GM19467 (cell line): ENCODE measurements at regions not wholly inside any gene's neighbourhood (a gene's known extent, or its start where the extent isn't known, plus 50 kb on each side); places are given as distances from the start of the nearest gene placed in this dataset.
"Not testable (repeated sequence)": the region's sequence is repeated elsewhere in the genome, so short reads cannot be mapped to it uniquely, and the experiment has no call there.

Experiments
- ATAC-seq: cut with Tn5 transposase; IDR thresholded peaks from one replicate; pipeline ENCODE4 v1.9.1; 2021; ENCODE audit warnings: mild to moderate bottlenecking, moderate library complexity; ENCODE audit not compliant: unreplicated experiment

DNA sequence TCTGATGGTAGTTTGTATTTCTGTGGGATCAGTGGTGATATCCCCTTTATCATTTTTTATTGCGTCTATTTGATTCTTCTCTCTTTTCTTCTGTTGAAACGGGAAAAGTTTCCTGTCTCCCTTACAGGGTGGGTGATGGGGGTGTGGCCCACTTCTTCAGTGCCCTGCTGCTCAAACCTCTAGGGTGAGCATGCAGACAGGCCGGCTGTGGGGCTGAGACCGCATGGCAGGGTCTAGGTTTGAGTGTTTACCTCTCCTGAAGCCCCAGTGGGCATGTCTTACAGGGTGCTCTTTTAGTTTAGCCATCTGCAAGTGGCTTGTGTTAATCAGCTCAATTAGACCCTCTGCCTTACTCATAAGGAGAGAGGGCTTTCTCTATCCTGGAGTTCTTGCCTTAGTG is 450.0 kb upstream of the EPHA3 start:
- ATAC-seq = no peak

DNA sequence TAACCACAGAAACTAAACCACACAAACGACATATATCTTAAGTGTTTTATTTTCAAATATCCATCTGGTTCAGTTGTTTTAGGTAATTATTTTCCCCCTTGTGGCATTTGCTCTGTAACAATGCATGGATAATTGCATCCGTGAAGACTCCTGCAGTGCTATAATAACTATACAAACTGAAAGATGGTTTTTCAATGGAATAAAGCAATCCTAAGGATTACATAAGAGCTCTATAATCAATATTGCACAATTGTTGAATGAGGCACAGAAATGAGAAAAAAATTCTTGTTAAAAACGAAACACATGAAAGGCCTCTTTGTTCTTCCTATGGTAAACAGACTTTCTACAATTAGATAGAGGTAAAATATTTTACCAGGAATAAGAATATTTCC is 446.0 kb upstream of the EPHA3 start:
- ATAC-seq = no peak

DNA sequence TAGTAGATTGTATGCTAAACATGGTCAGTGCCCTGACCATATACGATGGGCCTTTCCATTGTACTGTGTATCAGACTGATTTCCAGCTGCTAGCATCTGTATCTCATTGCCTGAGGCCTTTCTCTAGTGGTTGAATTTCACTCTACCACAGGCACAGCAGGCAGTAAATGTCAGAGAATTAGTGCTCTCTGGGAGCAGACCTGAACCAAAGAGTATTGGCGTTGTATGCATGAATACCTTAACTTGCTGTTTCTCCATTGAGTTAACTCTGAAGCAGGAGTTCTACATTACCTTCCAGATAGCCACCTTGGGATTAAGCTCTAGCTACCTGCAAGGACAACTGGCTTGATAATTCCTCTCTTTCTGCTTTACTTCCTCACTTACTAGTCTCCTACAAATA is 439.2 kb upstream of the EPHA3 start:
- ATAC-seq = no peak

DNA sequence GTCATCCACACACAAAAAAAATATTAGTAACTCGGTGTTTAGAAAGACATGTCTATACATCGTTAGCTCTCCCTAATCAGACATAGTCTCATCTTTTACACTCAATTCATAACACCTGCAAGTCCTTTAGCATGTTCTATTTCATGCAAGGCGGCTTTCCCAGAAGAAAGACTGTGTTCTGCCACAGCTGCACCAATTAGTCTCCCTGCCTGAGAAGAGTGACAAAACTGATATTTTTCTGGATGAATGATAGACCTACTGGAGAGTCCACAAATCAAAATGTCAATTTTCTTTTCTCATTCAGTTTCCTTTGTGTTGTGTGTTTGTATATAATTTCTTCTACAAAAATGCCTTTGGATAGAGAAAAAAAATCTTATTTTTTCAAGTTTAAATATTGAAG is 435.8 kb upstream of the EPHA3 start:
- no peak for ATAC-seq

DNA sequence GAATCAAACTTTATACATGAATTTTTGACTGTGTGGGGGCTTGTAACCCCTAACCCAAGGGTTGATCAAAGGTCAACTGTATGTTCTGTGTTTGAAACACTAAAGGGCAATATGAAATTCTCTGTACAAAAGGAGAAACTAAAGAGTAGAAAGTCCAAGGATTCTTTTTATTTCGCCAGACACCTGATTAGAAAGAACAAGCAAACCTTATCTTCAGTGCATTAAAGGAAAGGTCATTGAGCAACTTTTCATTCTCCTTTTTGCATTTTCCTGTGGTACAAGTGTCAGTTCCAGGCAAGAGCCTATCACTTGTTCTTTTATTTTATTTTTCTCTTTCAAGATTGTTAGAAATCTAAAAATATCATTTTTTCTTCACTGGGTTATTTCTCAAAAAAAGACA is 430.1 kb upstream of the EPHA3 start:
- no peak for ATAC-seq

DNA sequence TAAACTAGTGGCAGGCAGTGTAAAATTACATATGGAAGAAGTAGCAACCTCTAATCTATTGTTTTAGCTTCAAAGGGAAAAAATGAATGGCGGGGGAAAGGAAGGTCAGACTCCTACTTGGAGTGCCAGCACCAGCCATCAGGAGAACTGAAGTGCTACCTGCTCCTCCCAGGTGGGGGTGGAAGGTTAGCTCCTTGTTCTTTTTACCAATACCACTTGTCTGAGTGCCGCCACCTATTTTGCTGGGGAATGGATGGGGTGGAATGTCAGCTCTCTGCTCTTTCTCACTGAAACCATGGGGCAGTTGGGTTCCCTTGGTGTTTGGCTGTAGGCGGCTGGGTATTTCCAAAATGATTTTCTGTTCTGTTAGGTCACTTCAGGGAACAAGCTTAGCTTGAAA is 428.7 kb upstream of the EPHA3 start:
- ATAC-seq = no peak

DNA sequence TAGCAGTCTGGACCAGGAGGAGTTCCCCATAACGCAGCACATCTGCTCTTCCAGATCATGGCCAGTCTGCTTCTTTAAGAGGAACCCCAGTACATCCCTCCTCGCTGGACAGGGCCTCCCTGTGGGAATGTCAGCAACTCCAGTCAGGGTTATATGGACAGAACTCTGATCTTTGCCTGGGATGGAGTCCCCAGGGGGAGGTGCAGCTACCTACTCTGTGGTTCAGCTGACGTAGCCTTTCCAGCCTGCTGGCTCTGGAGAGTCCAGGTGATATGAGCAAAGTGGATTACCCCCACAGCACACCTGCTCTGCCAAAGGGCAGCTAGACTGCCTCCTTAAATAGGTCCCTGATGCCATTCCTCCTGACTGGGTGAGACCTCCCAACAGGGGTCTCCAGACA is 417.1 kb upstream of the EPHA3 start:
- ATAC-seq = no peak

DNA sequence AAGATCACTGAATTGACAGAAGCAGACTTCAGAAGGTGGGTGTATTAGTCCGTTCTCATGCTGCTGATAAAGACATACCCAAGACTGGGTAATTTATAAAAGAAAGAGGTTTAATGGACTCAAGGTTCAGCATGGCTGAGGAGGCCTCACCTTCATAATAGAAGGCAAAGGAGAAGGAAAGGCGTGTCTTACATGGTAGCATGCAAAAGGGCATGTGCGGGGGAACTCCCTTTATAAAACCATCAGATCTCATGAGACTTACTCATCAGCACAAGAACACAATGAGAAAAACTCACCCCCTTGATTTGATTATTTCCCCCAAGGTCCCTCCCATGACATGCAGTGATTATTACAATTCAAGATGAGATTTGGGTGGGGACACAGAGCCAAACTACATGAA is 416.3 kb upstream of the EPHA3 start:
- ATAC-seq = no peak

DNA sequence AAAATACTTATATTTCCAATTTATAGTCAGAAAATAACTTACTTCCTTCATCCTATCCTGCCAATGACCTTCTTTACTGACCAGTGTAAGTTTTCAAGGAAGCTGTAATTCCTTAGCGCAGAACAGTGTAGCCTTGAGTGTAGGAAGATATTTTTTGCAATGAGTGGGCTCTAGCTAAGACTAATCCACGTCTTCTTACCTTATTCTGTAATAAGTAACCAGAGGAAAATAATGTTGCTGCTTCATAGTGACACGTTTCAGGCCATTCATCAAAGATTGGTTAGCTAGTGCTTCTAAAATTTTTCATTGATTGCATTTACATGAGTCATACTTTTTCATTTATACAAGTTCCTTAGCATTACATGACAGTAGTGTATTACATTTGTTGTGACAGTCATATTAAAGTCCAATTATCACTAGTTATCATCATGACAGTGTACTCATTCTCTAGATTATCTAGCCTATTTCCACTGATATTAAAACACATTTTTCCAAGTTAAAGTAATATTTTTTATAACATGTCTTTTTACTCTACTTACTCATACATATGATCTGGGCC is 403.8 kb upstream of the EPHA3 start:
- ATAC-seq = no peak

DNA sequence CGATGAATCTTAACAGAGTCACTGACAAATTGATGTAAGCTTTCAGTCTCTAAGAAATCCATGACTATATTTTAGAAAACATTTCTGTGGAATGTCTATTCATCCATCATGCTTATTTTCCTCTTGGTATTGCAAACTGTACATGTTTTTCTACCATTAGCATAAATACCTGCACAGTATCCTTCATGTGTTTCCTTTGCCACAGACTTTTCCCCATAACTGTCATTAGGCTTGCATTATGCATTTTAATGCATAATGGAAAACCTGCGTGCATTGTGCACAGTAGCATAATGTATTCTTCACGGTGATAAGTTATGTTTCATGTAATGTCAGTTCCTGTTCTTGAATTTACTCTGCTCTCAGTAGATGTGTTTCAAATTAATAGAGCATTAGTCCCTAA is 403.1 kb upstream of the EPHA3 start:
- ATAC-seq = no peak

DNA sequence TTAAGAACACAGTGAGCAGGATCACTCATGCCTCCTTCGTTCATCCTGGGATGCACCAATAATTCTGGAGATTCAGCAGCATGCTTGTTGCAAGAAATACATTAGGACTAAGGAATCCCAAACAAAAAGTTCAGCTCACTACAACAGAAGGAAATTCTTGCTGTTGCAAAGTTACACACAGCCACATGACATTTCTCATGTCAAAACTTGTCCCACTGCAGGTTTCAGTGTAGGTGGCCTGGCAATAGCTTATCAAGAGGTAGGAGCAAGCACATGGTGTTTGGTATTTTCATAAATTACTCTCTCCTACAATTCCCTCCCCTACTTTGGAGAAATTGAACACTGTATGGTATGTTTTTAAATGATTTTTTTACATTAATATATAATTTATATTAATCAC is 399.6 kb upstream of the EPHA3 start:
- ATAC-seq = no peak

DNA sequence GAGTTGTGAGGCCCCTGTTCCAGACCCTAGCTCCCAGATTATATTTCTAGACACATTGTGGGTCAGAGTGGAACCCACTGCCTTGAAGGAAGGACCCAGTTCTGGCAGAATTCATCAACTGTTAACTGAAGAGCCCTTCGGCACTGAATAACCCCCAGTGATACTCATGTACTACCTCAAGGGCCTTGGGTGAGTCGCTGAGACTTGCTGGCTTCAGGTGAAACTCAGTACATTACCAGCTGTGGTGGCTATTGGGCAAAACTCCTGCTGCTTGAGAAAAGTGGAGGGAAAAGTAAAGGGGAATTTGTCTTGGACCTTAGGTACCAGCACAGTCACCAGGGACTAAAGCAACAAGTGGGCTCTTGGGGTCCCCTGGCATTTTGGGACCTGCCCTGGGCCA is 394.9 kb upstream of the EPHA3 start:
- ATAC-seq = no peak

DNA sequence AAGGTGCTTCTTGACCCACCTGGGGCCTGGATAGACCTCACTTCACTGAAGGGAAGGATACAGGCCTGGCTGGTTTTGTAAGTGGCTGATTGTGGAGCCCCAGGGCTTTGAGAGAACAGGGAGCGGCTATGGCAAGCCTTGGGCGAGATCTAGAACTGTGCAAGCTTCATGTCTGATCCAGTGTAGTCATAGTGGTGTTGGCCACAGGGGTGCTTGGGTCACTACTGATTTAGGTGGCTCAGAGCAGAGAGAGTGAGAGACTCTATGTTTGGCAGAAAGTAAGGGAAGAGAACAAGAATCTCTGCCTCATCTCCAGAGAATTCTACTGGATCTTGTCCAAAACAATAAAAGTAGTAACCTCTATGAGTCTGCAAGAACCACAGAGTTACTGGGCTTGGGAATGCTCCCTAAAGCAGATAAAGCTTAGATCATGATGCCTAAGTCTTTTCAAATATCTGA is 394.2 kb upstream of the EPHA3 start:
- ATAC-seq = no peak

DNA sequence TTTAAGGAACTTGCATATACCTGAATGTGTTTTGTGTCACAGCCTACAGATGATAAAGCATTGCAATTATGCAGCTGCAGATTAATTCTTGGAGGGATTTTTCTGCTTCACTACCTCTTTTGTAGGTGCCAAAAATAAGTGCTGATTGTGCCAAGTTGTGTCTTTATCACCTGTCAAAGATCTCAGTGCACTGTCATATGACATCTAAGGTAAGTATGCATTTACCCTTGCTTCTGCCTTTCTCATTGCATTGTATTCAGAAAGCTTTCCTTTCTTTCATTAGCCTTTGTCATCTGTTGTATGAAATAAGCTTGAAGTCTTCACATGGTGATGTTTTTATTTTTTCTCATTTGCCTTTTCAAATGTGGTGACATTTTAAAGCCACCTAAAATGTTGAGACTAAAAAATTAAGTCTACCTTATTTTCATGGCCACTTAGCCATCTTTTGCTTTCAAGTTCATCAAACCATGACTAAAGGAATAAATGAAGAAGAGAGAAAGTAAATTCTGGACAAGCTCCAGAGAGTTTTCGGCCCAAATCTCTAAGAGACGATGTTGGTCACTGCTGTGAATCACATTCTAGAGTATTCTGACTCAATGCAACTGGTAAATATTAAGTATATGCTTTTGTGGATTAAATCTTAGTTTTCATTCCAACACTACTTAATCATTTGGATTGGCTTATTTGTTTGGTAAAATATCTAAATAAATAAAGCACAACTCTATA is 381.8 kb upstream of the EPHA3 start:
- no peak for ATAC-seq

DNA sequence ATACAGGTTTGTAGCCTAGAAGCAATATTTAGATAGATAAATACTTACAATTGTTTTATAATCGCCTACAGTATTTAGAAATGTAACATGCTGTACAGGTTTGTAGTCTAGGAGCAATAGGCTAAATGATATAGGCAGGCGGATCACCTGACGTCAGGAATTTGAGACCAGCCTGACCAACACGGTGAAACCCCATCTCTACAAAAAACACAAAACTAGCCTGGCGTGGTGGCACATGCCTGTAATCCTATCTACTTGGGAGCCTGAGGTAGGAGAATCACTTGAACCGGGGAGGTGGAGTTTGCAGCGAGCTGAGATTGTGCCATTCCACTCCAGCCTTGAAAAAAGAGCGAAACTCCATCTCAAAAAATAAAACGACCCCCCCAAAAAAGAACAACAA is 375.2 kb upstream of the EPHA3 start:
- ATAC-seq = no peak

DNA sequence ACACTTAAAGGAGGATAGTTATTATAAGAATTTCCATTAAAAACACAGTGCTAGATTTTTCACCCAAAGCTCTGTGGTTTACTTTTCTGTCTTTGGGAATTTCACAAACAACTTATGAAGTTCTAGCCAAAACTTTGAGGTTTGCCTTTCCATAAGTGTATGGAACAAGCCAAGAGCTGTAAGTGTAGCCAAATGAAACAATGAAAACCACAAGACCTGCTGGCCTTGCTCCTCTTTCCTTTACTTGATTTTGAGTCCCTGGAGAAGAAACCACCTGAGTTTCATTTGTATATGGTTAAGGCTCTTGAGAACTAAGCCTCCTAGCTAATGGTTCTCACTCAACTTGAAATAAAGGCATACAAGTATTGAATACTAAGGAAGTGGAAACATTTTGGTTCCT is 365.3 kb upstream of the EPHA3 start:
- ATAC-seq = no peak

DNA sequence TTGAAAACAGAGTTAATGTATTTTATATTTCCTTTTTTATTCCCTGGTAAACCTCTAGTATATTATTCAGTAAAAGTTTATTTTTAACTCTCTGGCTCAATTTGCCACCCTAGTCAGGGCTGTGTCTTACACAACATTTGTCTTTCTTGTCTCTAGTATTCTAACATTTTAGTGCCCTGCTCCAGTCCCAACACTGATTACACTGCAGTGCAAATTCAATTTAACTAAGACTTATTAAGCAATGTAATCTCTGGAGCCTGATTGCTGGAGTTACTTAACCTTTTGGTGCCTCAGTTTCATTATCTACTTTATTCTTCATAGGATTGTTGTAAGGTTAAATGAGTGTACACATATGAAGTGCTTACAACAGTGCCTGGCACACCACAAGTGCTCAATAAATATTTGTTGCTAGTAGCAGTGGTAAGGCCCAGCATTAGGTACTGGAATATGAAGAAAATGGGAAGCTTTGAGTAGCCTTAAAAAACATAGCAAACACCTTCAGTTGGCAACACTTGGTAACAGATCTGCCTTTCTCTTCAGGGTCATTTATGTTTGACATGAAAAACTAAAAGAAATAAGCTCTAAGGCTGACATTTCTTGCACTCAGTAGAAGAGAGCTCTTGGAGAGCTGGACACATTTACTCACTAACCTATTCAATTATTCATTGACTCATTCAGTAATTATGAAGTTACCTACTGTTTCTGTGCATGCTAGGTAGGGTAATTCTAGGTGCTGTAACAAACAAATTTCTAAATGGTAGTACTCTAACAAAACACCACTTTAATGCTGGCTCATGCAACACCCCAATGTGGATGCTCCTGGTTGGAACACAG is 364.5 kb upstream of the EPHA3 start:
- ATAC-seq = no peak

DNA sequence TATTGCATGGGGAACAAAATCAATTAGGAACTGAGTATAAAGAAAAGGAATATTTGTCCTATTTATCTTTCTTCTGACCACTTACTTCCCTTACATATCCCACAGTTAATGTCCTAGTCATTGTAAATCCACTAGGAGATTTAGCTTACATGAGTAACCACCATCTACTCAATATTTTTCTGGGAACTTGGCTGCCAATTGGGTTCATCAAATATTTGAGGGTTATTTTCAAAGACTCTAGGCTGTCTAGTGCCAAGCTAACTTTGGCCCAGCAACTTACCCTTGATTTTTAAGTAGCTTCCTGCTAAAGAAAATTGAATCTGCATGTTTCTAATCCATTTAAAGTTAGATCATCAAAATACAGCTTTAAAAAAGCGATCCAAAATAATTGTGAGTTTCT is 362.5 kb upstream of the EPHA3 start:
- no peak for ATAC-seq

DNA sequence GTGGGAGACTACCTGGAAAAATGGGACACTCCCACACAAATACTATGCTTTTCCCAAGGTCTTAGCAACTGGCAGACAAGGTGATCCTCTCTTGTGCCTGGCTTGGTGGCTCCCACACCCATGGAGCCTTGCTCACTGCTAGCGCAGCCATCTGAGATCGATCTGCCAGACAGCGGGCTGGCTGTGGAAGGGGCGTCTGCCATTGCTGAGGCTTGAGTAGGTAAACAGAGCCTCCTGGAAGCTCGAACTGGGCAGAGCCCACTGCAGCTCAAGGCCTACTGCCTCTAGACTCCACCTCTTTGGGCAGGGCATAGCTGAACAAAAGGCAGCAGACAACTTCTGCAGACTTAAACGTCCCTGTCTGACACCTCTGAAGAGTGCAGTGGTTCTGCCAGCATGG is 360.3 kb upstream of the EPHA3 start:
- not testable (repeated sequence) for ATAC-seq

DNA sequence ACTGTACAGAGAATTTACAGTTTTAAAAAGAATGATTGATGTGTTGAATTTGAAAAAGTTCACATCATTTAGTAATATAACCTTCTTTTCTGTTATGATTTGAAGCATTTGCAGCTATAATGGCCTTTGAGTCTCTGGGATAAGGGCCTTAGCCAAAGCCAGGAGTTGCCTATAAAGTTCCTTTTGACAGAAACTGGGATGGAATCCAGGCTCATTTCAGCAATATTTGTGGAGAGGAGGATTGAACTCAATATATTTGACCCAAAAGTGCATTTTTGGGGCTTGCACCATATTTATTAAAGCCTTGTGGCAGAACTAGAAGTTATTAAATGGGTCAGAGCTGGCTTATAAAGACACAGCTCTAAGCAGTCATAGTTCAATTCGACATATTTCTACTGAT is 348.7 kb upstream of the EPHA3 start:
- ATAC-seq = no peak

DNA sequence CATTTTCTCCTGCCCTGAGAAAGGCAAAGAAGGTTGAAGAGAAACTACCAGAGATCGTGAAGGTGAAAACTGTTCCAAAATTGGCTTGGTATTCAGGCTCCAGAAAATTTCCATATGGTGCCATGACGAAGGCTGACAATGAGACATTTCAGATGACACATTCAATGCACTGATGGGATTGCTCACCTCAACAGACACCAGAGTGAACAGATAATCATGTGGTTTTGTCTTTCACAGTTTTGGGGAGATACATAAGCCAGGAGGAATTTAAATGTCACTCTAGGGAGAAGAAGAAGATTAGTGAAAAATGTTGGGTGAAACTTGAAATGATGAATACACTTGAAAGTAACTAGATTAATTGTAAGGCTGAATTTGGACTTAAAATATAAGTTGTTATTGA is 339.7 kb upstream of the EPHA3 start:
- no peak for ATAC-seq

DNA sequence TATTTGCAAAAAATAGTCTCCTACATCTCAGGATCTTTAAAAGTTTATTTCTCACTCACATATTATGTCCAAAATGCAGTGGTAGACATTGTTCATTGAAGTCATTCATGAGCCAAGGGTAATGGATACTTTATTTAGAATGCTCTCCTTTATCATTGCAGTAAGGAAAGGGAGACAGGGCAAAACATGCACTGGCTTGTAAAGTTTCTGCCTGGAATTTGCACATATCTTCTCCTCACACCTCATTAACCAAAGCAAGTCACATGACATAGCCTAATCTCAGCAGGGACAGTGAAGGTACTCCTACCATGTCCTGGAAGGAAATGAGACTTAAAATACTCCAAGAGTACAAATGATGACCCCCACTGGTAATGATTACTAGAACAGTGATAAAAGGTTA is 333.7 kb upstream of the EPHA3 start:
- ATAC-seq = no peak
